ENCODE measurements at regions not wholly inside any gene's neighbourhood (a gene's known extent, or its start where the extent isn't known, plus 50 kb on each side); places are given as distances from the start of the nearest gene placed in this dataset.

GRCh38 chr11:110870816-110871522 is 158.7 kb upstream of the ARHGAP20 start:
- TF ChIP-seq CTCF (IDR thresholded peaks at IDR 0.05; ENCODE audit: low read depth, low read length), result no peak
- DNase-seq (ENCODE audit: extremely low read depth, low read depth), result no peak

- no peak for DNase-seq (ENCODE audit: extremely low read depth, low read depth)
- no peak for TF ChIP-seq CTCF (IDR thresholded peaks at IDR 0.05; ENCODE audit: low read depth, low read length)
These were observed 155.7 kb upstream of the ARHGAP20 start for GRCh38 chr11:110867951-110868350.

GRCh38 chr11:110866081-110866480 is 153.8 kb upstream of the ARHGAP20 start:
- no peak for DNase-seq (ENCODE audit: extremely low read depth, low read depth)
- no peak for TF ChIP-seq CTCF (IDR thresholded peaks at IDR 0.05; ENCODE audit: low read depth, low read length)

- TF ChIP-seq CTCF (IDR thresholded peaks at IDR 0.05; ENCODE audit: low read depth, low read length), result no peak
- no peak for DNase-seq (ENCODE audit: extremely low read depth, low read depth)
These were observed 150.2 kb upstream of the ARHGAP20 start for GRCh38 chr11:110862407-110862806.

GRCh38 chr11:110860461-110860860 is 148.2 kb upstream of the ARHGAP20 start:
- no peak for TF ChIP-seq CTCF (IDR thresholded peaks at IDR 0.05; ENCODE audit: low read depth, low read length)
- DNase-seq (ENCODE audit: extremely low read depth, low read depth), result no peak

DNA sequence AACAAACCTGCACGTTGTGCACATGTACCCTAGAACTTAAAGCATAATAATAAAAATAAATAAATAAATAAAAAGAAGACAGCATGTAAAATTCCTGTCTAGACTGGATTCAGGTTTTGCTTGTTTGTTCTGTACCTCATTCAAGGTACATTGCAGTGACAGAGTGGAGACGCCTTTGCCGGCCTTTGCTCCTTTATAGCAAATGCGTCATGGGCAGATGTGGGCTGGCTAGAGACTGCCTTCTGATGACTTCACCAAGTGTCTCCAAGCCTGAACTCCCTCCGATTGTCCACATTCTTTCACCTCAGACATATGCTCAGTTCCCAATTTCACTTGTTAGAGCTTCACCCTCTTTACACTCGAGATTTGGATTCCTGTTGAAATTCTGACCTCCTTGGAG is 147.8 kb upstream of the ARHGAP20 start:
- DNase-seq (ENCODE audit: extremely low read depth, low read depth), result no peak
- TF ChIP-seq CTCF (IDR thresholded peaks at IDR 0.05; ENCODE audit: low read depth, low read length), result no peak

DNA sequence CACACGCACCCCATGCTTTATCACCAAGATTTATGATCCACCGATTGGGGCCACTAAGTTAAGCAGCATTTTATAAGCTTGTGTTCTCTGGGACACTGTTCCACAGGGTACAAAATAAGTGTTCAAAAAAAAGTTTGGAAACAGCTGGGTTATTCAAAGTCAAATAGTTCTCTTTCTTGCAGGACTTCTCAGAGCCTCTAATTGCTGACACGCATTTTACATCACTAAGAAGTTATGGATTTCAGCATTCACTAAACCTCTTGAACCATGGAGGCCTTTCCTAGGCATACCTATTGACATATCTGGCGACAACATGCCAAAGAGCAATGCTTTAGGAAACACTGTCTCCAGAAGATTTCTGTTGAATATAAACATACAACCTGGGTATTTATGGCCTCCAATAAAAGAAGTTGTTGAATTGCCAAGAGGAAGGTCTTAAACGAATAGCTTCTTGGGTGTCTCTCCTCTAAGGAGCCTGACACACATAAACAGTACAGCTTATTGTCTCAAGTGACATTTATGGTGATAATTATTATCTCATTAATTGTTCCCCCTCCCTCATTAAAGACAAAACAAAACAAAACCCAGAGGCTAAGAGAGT is 147.1 kb upstream of the ARHGAP20 start:
- DNase-seq (ENCODE audit: extremely low read depth, low read depth), result no peak
- TF ChIP-seq CTCF (IDR thresholded peaks at IDR 0.05; ENCODE audit: low read depth, low read length), result no peak
